Medulla oblongata (tissue), 1 donor: ENCODE measurements at regions not wholly inside any gene's neighbourhood (a gene's known extent, or its start where the extent isn't known, plus 50 kb on each side); places are given as distances from the start of the nearest gene placed in this dataset.

ENCODE experiments used
- DNase-seq: peaks from one replicate; pipeline ENCODE4 v3.0.0-alpha.2; 2015; ENCODE audit errors: extremely low spot score

DNA sequence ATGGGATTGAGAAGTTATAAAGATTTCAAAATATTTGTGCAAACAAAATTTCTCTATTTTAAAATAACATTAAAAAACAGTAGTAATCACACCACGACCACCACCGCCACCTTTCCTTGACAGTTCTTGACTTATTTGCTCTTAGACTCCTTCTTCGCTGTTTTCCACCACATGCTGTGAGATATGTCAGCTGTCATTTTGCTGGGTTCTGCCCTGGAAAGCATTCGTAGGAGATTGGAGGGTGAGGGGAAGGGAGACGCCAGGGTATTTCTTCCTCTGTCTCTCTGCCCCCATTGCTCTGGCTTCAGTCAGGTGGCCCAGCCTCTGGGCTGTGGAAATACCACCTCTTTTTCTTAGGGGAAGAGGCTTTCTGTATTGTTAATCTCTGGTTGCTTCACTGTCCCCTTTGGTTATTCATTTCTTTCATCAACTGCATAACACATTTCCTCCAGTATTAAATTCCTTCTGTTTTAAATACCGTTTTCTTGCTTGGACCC, 186.2 kb downstream of the NEDD1 start:
- no peak for DNase-seq

DNA sequence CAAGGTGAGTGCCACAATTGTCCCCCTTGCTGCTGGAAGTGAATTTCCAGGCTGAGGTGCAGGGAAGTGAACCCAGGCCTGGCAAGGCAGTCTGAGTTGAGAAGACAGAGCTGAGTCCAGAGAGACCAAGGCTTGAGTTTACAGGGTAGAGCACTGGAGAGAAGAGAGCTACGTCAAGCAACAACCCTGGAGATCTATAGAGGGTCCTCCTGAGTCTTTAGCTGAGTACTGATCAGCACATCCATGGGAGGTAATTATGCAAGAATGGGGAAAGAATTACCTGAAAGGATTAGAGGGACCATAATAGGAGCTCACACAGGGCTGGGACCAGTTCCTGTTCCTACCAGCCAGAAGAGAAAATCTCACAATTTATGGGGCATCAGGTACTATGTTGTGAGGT, 190.7 kb downstream of the NEDD1 start:
- DNase-seq, result no peak

DNA sequence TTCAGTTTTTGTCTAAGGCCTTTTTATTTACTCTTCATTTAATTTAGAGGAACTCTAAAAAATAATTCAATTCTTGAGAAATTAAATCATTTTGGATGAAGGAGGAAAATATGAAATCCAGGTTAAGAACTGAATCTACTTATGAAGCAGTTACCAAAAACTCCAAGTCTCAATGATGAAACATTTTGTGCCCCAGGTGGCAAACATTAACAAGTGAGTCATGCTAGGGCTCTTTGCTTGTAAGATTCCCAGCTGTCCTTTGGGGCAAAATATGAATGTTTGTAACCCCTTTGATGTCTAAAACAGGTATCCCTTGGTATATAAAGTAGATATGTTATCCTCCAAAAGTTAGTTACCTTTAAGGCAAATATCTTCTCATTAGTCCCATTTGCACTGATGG, 202.4 kb downstream of the NEDD1 start:
- no peak for DNase-seq

DNA sequence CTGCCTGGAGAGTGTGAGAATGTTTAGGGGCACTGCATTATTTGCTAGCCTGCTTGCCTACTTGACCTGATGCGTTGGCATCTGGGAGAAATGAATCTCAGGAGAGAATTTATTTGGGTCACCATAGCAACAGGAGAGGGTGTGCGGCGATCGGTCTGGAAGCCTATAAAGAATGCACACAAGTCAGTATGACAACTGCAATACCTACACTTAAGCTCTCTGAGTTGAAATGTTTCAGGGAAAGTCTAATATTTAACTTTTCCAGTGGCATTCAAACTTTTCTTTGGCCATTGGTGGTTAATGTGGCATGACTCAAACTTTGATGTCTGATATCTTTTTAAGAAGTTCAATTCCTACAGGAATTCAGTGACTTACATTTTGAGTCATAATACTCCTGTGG, 205.1 kb downstream of the NEDD1 start:
- no peak for DNase-seq

DNA sequence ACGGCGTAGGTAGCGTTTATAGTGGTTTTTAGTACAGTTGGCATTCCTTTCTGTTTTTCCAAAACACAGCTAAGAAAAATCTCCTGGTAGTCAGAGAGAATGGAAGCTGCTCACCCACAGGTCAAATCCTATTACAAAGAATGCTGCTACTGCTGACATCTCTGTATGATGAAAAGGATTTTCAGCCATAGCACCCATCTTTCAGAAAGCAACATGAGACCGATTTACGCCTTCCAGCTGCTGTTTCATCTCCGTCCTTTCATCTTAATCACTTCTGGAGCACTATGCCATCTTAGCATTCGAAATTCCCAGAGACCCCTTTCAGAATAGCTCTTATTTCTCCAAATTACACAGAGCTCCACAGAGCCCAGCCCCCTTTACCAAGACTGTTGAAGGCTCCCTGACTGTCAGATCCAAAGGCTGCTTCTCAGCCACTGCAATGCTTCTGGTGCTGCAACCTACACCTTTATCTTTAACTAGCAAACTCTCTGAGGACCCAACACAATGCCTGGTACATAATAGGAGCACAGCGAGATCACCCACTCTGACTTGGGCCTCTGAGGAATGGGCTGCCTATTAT, 211.8 kb downstream of the NEDD1 start:
- DNase-seq, result no peak

DNA sequence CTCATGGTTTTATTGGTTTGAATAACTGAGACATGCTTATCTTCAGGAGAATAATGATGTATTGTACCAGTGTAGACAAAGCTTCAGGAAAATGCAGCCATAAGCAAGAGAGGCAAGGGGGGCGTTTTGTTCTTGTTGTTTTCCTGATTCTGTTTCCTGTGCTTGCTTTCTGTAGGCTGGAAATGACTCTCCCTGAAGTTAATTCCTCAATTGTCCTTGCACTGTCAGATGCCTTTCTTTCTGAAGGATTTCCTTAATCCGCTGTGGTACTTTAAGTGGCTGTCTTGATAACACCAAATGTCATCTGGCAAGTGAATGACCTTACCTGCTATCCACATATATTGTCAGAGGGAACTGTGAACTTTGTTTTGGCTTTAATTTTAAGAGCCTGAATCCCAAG, 220.0 kb downstream of the NEDD1 start:
- no peak for DNase-seq

DNA sequence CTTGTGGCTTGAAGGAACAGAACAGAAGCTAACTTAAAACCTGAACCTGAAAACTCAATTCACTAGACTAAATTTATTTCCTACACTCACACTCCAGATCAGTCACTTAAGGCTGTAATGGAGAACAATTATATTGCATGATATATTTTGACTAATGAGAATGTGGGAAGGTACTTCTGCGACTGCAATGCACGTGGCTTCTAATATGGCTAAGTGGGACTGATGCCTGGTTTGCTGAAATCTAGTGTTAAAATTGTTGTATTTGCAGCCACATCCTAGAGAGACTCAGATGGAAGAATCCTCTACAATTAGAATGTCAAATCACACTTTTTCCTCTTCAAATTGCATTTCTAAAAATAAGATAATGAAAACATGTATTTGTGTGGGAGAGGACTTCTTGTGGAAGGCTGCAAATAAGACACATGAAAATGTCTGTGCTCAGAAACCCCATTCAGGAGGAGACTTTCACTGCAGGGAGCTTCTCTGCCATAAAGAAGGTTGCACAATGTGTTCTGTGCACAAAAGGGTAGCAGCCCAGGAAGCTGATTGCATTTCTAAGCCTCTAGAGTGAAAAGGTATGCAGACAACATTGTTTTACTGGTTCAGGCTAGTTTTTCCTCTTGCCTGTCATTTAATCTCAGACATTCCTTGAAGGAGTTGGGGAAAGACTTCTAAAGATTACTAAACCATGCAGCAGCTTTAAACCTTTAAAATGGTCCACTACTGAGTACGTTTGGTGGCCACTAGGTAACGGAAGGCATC, 224.3 kb downstream of the NEDD1 start:
- DNase-seq, result no peak

DNA sequence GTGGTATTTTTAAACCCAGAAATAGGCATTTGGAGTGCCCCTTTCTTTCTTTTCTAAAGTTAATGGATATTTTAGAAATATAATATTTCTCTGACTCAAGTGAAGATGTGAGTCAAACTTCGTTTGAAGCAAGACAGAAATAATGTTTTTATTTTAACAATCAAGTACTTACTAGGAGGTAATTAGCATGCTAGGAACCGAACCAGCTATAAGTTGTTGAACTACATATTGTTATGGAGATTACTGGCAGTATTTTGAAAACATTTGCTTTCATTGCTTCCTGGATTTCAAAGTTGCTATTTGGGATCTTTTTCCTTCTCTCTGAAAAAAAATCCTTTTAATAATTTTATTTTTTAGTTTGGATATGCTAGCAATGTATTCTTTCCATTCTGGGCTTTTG, 225.2 kb downstream of the NEDD1 start:
- no peak for DNase-seq

DNA sequence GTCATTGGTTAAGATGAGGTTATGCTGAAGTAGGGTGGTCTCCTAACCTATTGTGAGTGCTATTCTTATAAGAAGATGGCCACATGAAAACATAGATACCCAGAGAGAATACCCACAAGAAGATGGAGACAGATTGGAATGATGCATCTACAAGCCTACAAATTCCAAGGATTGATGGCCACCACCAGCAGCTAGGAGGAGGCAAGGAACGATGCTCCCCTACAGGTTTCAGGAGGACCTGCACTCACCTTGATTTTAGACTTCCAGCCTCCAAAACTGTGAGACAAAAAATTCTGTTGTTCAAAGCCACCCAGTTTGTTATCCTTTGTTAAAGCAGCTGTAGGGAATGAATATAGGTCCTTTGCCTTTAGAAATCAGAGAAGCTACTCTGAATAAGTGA, 227.4 kb downstream of the NEDD1 start:
- no peak for DNase-seq

DNA sequence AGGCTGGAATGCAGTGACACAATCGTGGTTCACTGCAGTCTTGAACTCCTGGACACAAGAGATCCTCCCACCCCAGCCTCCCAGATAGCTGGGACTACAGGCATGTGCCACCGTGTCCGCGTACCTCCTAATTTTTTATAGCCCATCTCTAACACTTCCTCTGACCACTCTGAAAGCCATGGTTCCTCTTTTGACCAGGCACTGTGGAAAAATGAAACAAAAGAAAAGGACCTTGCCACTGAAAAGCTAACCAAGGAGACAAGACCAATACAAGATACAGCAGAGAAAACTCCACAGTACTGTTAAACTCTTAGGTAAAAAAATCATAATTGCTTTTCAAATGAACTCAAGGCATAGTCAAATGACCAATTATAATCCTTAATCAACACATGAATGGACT, 233.3 kb downstream of the NEDD1 start:
- peak; percentile 25 for DNase-seq

DNA sequence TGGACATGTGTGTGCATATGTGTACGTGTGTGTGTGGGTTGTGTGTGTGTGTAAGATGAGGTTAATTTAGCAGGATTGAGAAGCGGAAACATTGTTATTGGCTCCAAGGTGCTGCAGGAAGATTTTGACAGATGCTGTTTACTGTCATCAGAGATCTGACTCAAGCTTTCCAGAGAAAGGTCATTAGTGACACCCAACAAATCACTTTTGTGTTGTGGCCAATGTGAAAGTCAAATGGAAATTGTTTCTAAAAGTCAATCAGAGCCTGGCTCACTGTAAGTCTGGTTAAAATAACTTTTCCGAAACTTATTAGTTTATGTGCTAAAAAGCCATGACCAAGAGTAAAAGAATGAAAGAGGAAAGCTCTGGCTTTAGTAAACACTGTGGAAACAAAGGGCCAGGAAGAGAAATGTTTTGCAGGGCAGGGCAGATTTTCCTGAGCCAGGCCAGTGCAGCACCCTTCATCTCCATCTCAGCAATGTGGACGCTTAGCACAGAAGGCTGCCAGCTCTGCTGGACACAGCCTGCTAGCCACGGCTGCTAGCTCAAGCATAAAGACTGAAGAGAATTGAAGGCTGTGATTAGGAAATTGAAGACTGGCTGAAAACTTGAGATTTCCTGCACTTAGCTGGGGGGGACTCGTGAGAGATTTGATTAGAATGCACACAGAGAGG, 235.8 kb downstream of the NEDD1 start:
- peak; percentile 42 for DNase-seq

DNA sequence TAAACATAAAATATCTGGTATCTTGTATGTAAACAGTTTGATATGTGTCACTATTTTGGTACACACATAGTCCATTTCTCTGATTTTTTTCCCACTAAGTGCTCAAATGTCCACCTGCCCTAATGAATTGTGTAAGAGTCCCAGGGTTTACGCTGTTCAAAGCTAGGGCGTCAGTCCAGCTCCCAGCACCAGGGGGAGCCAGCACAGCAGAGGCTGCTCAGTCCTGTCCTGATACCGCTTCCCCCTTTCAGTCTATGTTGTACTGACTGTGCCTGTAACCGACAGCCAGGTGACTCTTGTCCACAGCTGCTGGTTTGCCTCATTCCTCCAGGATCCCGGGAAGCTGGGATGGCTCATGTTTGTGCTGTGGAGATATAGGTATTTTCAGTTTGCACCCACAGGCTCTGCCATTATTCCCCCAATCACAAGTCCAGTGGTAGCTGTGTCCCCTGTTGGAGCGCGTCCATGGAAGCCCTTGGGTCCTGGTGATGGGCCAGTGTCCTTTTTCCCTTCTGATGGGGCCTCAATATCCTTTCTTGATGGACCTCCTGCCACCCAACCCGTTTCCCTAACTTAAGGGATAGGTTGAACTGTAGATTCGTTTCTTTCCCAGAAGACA, 242.0 kb downstream of the NEDD1 start:
- peak; percentile 69 for DNase-seq

DNA sequence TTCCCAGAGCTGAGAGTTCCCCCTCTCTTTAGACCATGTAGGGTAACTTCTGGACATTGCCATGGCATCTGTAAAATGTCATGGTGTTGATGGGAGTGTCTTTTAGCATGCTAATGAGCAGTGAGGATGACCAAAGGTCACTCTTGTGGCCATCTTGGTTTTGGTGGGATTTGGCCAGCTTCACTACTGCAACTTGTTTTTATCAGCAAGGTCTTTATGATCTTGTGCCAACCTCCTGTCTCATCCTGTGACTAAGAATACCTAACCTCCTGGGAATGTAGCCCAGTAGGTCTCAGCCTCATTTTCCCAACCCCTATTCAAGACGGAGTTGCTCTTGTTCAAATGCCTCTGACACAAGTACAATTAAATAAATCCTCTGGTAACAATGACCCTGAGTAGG, 244.4 kb downstream of the NEDD1 start:
- DNase-seq, result no peak

DNA sequence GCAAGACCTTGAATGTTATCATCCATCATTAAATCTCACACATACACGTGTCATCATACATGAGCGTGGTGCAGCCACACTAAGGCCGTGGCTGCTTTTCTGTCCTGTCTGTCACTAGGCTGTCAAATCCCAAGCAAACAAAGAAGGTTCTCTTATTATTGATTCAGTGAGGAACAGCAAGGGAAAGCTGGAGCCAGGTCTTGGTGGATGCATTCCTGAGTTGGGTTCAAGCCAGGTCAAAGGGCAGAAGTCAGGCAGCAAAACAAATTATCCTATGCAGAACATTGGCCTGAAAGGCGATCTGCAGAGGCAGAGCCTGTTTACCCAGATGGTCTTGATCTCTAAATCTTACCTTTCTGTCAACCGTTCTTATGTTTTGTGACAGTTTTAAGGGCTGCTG, 252.3 kb downstream of the NEDD1 start:
- no peak for DNase-seq

DNA sequence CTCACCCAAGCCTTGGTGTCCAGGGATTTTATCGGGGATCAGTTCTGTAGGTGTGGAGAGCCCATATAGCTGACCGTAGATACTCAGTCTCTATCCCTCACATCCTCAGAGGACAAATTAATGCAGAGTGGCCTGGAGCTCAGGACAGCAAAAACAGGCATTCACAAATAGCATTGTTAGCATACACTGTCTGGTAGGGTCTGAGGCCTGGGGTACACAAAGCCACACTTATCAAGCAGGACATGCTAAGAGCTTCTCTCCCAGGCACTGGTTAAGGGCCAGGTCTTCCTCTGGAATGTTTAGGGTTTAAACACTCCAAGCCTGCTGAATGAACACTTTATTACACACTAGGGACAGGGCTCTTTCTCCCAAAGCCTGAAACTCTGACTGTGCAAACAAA, 253.2 kb downstream of the NEDD1 start:
- DNase-seq, result no peak

DNA sequence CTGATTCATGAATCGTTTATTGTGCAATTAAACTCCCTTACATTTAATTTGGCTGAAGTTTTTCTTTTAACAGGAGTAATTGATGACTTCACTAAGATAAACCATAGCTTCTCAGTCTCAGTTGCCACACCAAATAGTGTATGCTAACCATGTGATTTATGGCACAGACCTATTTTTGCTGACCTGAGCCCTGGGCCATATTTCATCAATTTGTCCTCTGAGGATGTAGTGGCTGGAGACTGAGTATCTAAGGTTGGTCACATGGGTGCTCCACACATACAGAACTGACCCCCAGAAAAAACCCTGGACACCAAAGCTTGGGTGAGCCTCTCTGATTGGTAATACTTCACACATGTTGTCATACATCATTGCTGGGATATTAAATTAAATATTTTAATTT, 255.1 kb downstream of the NEDD1 start:
- no peak for DNase-seq

DNA sequence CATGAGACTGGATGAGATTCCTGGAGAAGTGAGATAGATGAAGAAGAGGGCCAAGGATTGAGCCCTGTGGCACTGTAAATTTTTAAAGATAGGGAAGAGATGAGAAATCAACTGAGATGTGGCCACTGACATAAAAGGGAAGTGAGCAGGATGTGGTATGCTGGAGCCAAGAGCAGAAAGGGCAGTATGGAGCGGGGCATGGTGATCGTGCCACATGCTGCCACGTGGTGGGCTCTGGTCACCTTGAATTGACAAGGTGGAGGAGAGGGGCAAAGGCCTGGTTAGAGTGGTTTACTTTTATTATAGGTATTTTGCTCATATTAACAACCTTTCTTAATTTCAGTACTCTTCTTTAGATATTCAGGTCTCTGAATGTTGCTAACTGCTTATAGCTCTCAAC, 257.9 kb downstream of the NEDD1 start:
- no peak for DNase-seq

DNA sequence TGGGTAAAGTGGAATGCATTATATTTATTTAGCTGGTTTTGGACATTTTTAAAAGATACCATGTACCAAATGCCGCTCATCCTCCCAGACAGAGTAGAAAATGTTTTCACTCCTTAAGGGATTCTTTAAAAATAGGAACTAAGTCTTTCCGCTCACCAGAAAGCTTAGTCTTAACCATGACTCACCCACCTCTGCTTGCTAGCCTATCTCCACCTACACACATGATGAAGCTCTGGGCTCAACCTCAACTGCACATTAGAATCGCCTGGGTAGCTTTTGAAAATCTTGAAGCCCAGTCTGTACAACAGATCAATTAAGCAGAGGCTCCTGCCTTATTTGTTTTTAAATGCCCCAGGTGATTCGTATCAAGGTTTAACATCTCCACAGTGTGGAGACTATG, 260.5 kb downstream of the NEDD1 start:
- DNase-seq, result no peak

DNA sequence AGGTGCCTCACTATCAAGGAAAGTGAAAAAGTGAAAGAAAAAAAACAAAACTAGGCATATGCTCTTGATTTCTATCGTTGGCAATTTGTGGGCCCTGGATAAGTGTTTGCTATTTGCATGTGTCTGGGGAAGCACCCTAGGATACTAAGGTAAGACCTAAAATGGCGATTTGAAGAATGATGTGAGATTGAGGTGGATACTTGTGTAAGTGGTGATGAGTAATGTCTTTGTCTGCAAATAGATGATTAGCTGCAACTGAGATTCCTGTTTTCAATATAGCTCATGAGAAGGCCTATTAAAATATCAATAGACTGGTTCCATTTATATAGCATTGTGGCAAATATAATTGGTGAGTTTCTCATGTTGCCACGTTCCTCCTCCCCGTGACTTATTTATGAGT, 261.7 kb downstream of the NEDD1 start:
- no peak for DNase-seq

DNA sequence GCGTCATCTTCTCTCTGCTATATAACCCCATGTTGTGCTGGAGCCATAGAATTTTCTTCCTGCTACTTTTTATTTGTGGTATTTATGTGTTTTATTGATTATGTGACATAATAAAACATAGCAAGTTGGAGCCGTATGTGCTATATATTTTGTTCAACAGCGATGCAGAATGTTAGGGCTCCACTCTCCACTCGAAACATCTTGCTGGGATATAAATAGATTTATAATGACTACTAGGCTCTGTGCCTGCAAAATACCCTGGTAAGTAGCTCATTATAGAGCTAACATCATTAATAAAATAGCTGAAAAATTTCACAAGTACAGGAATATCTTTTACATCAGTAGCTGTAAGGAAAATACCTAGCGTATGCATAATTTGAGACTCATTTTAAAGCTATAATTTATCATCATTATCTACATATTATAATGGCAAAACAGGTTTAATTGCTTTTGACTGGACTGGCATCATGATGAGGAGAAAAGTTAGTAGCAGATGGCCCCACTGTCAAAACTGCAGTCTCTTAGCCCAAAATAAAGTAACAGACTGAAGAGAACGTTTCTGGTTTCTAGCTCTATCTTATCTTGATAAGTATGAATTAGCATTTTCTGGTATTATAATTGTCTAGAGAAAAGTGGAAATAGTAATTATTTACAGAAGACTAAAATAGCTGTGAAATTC, 263.0 kb downstream of the NEDD1 start:
- no peak for DNase-seq

DNA sequence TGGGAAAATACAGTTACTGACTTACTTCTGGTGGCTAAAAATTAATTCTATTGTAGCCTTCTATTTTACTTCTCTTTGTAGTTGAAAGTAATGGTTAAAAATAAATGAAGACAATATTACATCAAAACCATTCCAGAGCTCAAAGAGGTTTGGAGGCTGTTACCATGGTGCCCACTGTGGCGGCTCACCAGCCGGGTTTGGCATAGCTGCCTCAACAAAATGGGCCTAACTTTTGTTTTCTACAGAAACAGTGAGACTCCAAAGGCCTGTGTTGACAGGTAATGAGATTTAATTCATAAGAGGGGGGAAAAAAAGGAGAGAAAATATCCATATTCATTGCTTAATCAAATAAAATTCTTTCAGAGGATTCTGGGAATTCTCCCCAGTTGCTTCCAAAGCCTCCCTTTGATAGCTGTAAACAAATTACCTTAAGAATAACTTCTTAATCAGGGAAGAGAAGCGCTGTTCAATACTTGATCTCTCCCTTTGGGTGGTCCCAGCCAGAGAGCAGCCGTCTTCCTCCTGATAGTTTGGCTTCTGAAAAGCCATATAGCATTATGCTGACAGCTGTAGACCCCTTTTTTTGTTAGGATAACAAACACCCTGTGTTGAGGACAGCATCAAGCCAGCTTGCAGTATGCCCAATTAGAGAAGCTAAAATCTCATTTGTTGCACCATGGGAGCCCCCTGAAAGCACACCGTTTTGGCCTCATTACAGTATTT, 266.8 kb downstream of the NEDD1 start:
- no peak for DNase-seq
